22Rv1 (cell line): ENCODE measurements at regions not wholly inside any gene's neighbourhood (a gene's known extent, or its start where the extent isn't known, plus 50 kb on each side); places are given as distances from the start of the nearest gene placed in this dataset.
"Not testable (repeated sequence)": the region's sequence is repeated elsewhere in the genome, so short reads cannot be mapped to it uniquely, and the experiment has no call there.

Source experiments
- H3K27ac ChIP-seq: fragments of 450-650 bp; 2 replicates; pipeline ENCODE4 v1.5.1; 2017
- ZFX ChIP-seq: fragments of 450-650 bp; IDR thresholded peaks from 2 replicates; pipeline ENCODE4 v1.6.1; 2017; ENCODE audit warnings: antibody characterized with exemption, borderline replicate concordance
- TF ChIP-seq, protein P1 (sequence below): fragments of 450-650 bp; IDR thresholded peaks from 2 replicates; pipeline ENCODE4 v1.5.1; 2017; ENCODE audit warnings: mild to moderate bottlenecking

DNA sequence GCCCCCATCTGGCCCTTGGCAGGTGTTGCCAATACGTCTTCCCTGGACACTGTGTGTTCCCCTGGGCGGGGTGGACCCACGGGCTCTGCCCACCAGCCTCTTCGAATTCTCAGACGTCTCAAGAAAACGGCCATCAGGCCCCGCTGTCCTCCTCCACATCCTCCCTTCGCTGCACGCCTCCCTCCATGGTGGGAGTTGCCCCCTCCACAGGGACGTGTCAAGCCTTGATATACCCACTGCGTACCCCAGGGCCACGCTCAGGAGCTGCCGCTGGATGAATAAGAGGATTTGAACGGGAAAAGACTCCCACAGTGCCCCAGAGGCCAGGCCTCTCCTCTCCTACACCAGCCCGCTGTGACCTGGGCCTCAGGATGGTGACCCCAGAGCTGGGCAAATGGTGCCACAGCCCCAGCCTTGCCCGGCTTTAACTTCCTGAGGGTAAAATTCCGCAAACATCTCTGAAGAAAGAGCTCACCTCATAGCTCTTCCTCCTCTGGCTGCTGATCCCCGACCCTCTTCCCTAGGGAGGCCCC lies 399.3 kb upstream of the MYT1L start:
- TF ChIP-seq, protein P1, sequence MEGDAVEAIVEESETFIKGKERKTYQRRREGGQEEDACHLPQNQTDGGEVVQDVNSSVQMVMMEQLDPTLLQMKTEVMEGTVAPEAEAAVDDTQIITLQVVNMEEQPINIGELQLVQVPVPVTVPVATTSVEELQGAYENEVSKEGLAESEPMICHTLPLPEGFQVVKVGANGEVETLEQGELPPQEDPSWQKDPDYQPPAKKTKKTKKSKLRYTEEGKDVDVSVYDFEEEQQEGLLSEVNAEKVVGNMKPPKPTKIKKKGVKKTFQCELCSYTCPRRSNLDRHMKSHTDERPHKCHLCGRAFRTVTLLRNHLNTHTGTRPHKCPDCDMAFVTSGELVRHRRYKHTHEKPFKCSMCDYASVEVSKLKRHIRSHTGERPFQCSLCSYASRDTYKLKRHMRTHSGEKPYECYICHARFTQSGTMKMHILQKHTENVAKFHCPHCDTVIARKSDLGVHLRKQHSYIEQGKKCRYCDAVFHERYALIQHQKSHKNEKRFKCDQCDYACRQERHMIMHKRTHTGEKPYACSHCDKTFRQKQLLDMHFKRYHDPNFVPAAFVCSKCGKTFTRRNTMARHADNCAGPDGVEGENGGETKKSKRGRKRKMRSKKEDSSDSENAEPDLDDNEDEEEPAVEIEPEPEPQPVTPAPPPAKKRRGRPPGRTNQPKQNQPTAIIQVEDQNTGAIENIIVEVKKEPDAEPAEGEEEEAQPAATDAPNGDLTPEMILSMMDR, result no peak
- no peak for TF ChIP-seq ZFX
- H3K27ac ChIP-seq, result no peak overlapping the region

DNA sequence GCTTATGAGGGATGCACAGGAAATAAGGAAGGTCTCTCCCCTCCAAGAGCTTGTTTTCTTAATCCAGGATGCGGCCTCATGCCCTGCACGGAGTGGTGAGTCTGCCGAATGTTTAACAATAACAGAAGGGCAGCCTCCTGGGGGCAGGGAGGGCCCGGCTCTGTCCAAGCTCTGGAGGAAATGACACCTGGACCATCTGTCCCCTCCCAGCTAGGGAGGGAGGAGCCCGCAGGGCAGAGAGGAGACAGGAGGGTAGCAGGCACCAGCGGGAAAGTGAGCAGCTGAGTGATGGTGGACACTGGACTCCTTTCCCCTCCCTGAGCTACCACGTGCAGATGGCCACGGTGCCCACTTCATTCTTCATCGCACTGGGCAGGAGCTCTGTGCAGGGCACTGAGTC lies 398.2 kb upstream of the MYT1L start:
- no peak for TF ChIP-seq ZFX
- TF ChIP-seq, protein P1, result no peak
- H3K27ac ChIP-seq, result no peak overlapping the region

DNA sequence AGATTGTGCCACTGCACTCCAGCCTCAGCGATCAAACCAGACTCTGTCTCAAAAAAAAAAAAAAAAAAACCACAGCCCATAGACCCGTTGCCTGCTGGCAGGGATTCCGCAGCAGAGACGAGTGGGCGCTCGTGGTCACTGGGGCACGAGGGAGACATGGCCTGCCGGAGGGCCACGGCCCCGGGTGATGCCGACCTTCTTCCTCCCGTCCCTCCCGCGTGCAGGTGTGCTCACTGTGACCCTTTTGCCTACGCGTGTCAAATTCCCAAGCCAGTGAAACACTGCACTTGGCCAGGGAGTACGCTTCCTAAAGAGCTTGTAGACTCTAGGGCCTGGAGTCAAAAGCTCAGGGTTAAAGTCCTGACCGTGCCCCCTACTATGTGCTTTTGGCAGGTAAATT lies 397.6 kb upstream of the MYT1L start:
- TF ChIP-seq ZFX, result no peak
- TF ChIP-seq, protein P1, result no peak

DNA sequence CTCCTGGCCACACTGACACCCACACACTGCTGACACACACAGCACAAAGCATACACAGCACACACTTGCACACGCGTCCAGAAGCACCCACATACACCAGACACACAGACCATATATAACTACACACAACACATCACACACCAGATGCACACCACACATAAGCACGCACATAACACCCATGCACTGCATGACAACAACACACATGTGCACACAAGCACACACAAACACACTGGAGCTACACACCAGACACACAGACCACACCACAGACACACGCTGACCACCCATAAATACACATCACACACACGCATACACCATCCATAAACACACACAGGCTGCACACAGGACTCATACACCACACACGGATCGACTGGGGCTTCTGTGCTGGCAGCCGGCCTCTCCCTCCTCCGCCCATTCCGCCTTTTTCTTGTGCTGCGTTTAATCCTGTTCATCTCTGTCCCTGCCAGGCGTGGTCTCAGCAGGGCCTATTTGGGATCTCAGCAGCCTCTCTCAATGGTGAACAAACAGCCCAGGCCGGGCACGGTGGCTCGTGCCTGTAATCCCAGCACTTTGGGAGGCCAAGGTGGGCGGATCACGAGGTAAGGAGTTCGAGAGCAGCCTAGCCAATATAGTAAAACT lies 396.9 kb upstream of the MYT1L start:
- TF ChIP-seq, protein P1, result no peak
- no peak for TF ChIP-seq ZFX
- no peak overlapping the region for H3K27ac ChIP-seq

More for the DNA sequence above, 397.6 kb upstream of the MYT1L start:
- no peak overlapping the region for H3K27ac ChIP-seq

DNA sequence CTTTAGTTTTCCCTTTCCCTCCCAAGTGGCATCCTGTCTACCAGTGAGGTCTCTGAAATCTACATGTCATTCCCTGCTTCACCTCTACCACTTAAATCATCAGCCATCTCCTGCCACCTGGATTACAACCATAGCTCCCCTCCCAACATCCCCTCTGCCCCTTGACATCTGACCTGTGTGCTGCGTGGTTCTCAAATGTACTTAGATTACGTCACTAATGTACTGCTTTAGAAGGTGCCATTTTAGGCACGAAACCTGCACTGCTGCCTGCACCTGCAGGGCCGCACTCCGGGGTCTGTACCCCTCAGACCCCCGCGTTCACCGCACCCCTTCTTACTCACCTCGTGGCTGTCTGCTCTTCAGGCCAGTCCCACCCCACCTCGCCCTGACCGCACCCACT lies 395.1 kb upstream of the MYT1L start:
- TF ChIP-seq, protein P1, result no peak
- no peak for TF ChIP-seq ZFX
- H3K27ac ChIP-seq, result no peak overlapping the region

DNA sequence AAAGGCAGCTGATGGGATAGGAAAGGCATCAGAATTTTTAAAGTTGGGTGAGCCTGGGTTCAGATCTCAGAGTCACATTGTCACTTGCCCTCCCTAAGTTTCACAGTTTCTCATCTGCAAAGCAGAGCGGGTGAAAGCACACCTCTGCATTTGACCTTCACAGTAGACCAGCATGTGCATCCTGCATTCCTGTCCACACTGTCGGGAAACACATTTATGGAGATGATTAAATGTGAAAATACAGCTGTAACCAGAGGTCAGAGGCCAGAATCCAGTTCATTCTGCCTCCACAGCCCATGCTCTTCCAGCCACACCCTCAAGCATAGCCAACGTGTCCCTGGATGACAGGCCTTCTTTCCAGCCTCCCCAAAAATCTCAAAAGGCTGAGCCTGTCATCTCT lies 392.0 kb upstream of the MYT1L start:
- H3K27ac ChIP-seq, result no peak overlapping the region
- TF ChIP-seq, protein P1, result no peak
- no peak for TF ChIP-seq ZFX

DNA sequence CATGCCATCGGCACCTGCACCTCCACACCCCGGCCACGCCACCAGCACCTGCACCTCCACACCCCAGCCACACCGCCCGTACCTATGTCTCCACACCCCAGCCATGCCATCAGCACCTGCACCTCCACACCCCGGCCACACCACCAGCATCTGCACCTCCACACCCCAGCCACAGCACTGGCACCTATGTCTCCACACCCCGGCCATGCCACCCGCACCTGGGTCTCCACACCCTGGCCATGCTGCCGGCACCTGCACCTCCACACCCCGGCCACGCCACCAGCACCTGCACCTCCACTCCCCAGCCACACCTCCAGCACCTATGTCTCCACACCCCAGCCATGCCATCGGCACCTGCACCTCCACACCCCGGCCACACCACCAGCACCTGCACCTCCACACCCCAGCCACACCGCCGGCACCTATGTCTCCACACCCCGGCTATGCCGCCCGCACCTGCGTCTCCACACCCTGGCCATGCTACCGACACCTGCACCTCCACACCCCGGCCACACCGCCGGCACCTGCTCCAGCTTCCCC lies 390.3 kb upstream of the MYT1L start:
- TF ChIP-seq, protein P1, result no peak
- no peak for TF ChIP-seq ZFX
- no peak overlapping the region for H3K27ac ChIP-seq

DNA sequence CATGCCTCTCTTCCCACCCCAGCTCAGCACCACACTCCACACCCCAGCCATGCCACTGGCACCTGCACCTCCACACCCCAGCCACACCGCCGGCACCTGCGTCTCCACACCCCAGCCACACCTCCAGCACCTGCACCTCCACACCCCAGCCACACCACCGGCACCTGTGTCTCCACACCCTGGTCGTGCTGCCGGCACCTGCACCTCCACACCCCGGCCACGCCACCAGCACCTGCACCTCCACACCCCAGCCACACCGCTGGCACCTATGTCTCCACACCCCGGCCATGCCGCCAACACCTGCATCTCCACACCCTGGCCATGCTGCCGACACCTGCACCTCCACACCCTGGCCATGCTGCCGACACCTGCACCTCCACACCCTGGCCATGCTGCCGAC lies 389.7 kb upstream of the MYT1L start:
- not testable (repeated sequence) for H3K27ac ChIP-seq
